Fibroblast of skin of right biceps (primary cell): ENCODE measurements at regions not wholly inside any gene's neighbourhood (a gene's known extent, or its start where the extent isn't known, plus 50 kb on each side); places are given as distances from the start of the nearest gene placed in this dataset.
"Not testable (repeated sequence)": the region's sequence is repeated elsewhere in the genome, so short reads cannot be mapped to it uniquely, and the experiment has no call there.

Experiments used
- DNase-seq: peaks from one replicate; pipeline ENCODE4 v3.0.0-alpha.2; 2013

- DNase-seq: no peak
Measured at GRCh38 chr6:96276305-96276704, 245.3 kb upstream of the UFL1 start.

- DNase-seq: no peak
Measured at GRCh38 chr6:96276856-96277255, 244.8 kb upstream of the UFL1 start.

GRCh38 chr6:96279084-96279483, 242.5 kb upstream of the UFL1 start:
- no peak for DNase-seq

- no peak for DNase-seq
Measured at GRCh38 chr6:96286503-96286902, 235.1 kb upstream of the UFL1 start.

GRCh38 chr6:96299525-96299924, 222.1 kb upstream of the UFL1 start:
- DNase-seq: no peak

GRCh38 chr6:96301023-96301422, 220.6 kb upstream of the UFL1 start:
- no peak for DNase-seq

GRCh38 chr6:96301781-96302180, 219.8 kb upstream of the UFL1 start:
- DNase-seq: no peak

- DNase-seq: no peak
Measured at GRCh38 chr6:96302991-96303390, 218.6 kb upstream of the UFL1 start.

GRCh38 chr6:96304997-96305396, 216.6 kb upstream of the UFL1 start:
- no peak for DNase-seq

GRCh38 chr6:96330884-96331283, 190.7 kb upstream of the UFL1 start:
- DNase-seq: no peak

- no peak for DNase-seq
Measured at GRCh38 chr6:96340164-96340563, 181.4 kb upstream of the UFL1 start.

- DNase-seq: no peak
Measured at GRCh38 chr6:96345501-96345900, 176.1 kb upstream of the UFL1 start.

GRCh38 chr6:96381246-96381645, 140.4 kb upstream of the UFL1 start:
- no peak for DNase-seq

- peak; percentile 2 for DNase-seq
Measured at GRCh38 chr6:96391776-96392360, 129.7 kb upstream of the UFL1 start.

- DNase-seq: no peak
Measured at GRCh38 chr6:96394727-96395126, 126.9 kb upstream of the UFL1 start.

- no peak for DNase-seq
Measured at GRCh38 chr6:96410467-96410866, 111.1 kb upstream of the UFL1 start.

GRCh38 chr6:96420294-96420693, 101.3 kb upstream of the UFL1 start:
- no peak for DNase-seq

GRCh38 chr6:96433950-96434349, 87.7 kb upstream of the UFL1 start:
- DNase-seq: no peak

GRCh38 chr6:96436398-96436797, 85.2 kb upstream of the UFL1 start:
- no peak for DNase-seq

GRCh38 chr6:96437228-96437627, 84.4 kb upstream of the UFL1 start:
- not testable (repeated sequence) for DNase-seq

- DNase-seq: no peak
Measured at GRCh38 chr6:96450082-96450769, 71.4 kb upstream of the UFL1 start.

GRCh38 chr6:96450770-96451130, 70.9 kb upstream of the UFL1 start:
- no peak for DNase-seq

GRCh38 chr6:96458771-96459170, 62.8 kb upstream of the UFL1 start:
- DNase-seq: no peak

GRCh38 chr6:96460052-96460700, 61.4 kb upstream of the UFL1 start:
- DNase-seq: no peak
